SH-SY5Y (cell line): ENCODE measurements at regions not wholly inside any gene's neighbourhood (a gene's known extent, or its start where the extent isn't known, plus 50 kb on each side); places are given as distances from the start of the nearest gene placed in this dataset.

ENCODE experiments used
- GATA2 ChIP-seq: IDR thresholded peaks from 2 replicates; pipeline ENCODE4 v1.6.1; 2011; ENCODE audit warnings: mild to moderate bottlenecking, low read depth, low read length
- GATA3 ChIP-seq: IDR thresholded peaks from 2 replicates; pipeline ENCODE4 v1.6.1; 2011; ENCODE audit warnings: low read depth, mild to moderate bottlenecking, low read length, moderate library complexity

DNA sequence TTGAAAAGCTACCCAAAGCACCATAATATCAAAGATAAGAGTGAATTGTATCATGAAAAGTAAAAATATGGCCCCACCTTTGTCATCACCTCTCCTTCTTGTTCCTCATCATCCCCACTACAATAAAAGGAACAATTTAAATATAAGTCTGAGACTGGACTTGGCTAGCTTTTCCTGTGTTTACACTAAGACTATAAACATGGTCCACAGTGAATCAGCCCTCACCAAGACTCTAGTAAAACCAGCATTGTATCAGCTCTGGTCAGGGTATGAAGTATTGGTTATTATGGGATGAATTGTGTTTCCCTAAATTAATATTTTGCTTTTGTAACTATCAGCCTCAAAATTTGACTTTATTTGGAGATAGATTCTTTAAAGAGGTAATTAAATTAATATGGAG lies 105.4 kb downstream of the SLC25A46 start:
- TF ChIP-seq GATA3 (no peak), GATA2 (no peak)
